H1 (cell line): ENCODE measurements at regions not wholly inside any gene's neighbourhood (a gene's known extent, or its start where the extent isn't known, plus 50 kb on each side); places are given as distances from the start of the nearest gene placed in this dataset.

Experiments
- CBX8 ChIP-seq: fragments of 300-800, 300-1000 bp; sonication (generic); IDR thresholded peaks from 2 replicates; pipeline ENCODE4 v1.7.1; 2016; ENCODE audit warnings: low read depth, low read length, borderline replicate concordance
- CEBPB ChIP-seq: IDR thresholded peaks from 2 replicates; pipeline ENCODE4 v1.6.1; 2012; ENCODE audit warnings: low read depth, low read length
- CHD2 ChIP-seq: IDR thresholded peaks from 2 replicates; pipeline ENCODE4 v1.6.1; 2012; ENCODE audit warnings: low read length, improper control_type of control experiment
- EZH2 ChIP-seq: fragments of 200-600 bp; sonication (generic); IDR thresholded peaks from 2 replicates; pipeline ENCODE4 v1.7.1; 2012; ENCODE audit warnings: low read depth, mild to moderate bottlenecking, moderate library complexity, low read length, inconsistent platforms; ENCODE audit not compliant: severe bottlenecking
- JUN ChIP-seq: IDR thresholded peaks from 2 replicates; pipeline ENCODE4 v1.6.1; 2011; ENCODE audit warnings: low read depth, mild to moderate bottlenecking, improper control_type of control experiment, low read length
- JUND ChIP-seq: IDR thresholded peaks from 2 replicates; pipeline ENCODE4 v1.6.1; 2011; ENCODE audit warnings: mild to moderate bottlenecking, improper control_type of control experiment, low read length
- MAFK ChIP-seq: IDR thresholded peaks from 2 replicates; pipeline ENCODE4 v1.6.1; 2012; ENCODE audit warnings: low read depth, mild to moderate bottlenecking, improper control_type of control experiment, low read length
- POLR2A ChIP-seq, 2 experiments: IDR thresholded peaks; 1 replicate in 1 of 2; 2 replicates in 1 of 2; pipeline ENCODE4 v1.6.1; 2011; ENCODE audit warnings: low read depth in 2 of 2, low read length in 2 of 2, mild to moderate bottlenecking in 2 of 2; ENCODE audit errors: control extremely low read depth in 1 of 2
- RAD21 ChIP-seq, 2 experiments: IDR thresholded peaks in 1 of 2; conservative IDR thresholded peaks in 1 of 2; 2 replicates each; pipeline ENCODE4 v1.6.1; 2011; ENCODE audit warnings: low read depth in 2 of 2, low read length in 2 of 2, improper control_type of control experiment in 1 of 2, inconsistent platforms in 1 of 2, mild to moderate bottlenecking in 1 of 2, moderate library complexity in 1 of 2
- RFX5 ChIP-seq: IDR thresholded peaks from 2 replicates; pipeline ENCODE4 v1.6.1; 2011; ENCODE audit warnings: low read depth, low read length, improper control_type of control experiment, borderline replicate concordance
- SUZ12 ChIP-seq: fragments of 200-600 bp; sonication (generic); IDR thresholded peaks from 2 replicates; pipeline ENCODE4 v1.6.1; 2012; ENCODE audit warnings: mild to moderate bottlenecking, inconsistent platforms, low read length, moderate library complexity, mixed read lengths
- ZNF274 ChIP-seq: IDR thresholded peaks from 2 replicates; pipeline ENCODE4 v1.7.0; 2012; ENCODE audit warnings: low read length, borderline replicate concordance; ENCODE audit errors: extremely low read depth
- TF ChIP-seq, protein P1 (sequence below), 3 experiments: IDR thresholded peaks; 1 replicate in 2 of 3; 2 replicates in 1 of 3; pipeline versions ENCODE4 v1.5.1 to v1.6.1; 2011; ENCODE audit warnings: low read length in 3 of 3, mild to moderate bottlenecking in 3 of 3, inconsistent platforms in 2 of 3, low read depth in 1 of 3, moderate library complexity in 1 of 3; ENCODE audit not compliant: insufficient read depth in 1 of 3; ENCODE audit errors: control extremely low read depth in 1 of 3

DNA sequence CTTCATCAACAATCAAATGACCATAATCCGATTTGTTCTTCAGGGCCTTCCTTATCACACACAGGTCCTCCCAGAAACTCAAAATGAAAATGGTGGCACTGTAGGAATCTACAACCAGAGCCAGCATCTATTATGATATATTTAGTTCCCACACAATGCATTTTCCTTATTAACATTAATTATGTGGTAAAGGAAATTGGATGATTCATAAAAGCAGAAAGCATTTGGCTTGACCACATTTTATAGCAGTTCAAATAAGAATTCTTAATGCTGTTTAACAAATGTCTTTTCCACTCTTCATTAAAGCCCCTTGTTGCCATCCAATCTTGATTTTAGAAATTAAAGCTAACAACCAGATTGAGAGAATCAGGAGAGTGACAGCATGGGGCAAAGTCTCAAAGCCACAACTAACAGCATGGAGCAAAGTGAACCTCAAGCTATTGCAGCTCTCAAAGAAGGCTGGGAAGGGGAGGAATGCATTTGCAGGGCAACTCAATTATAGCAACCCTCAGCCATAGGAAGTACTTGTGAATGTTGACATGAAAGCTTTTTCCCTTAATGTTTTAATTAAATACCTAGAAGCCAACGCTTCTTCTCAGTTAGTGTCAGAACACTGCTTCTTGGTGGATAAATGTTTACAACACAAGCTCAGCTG, 549.1 kb downstream of the NXPH1 start:
- no peak for TF ChIP-seq EZH2
- TF ChIP-seq SUZ12, result no peak
- no peak for TF ChIP-seq RAD21 (IDR thresholded peaks at IDR 0.05 in 1 of 2, conservative IDR thresholded peaks at IDR 0.05 in 1 of 2; ENCODE audit: low read depth in 2 of 2, low read length in 2 of 2)
- TF ChIP-seq CEBPB, result no peak
- no peak for TF ChIP-seq ZNF274
- TF ChIP-seq, protein P1, sequence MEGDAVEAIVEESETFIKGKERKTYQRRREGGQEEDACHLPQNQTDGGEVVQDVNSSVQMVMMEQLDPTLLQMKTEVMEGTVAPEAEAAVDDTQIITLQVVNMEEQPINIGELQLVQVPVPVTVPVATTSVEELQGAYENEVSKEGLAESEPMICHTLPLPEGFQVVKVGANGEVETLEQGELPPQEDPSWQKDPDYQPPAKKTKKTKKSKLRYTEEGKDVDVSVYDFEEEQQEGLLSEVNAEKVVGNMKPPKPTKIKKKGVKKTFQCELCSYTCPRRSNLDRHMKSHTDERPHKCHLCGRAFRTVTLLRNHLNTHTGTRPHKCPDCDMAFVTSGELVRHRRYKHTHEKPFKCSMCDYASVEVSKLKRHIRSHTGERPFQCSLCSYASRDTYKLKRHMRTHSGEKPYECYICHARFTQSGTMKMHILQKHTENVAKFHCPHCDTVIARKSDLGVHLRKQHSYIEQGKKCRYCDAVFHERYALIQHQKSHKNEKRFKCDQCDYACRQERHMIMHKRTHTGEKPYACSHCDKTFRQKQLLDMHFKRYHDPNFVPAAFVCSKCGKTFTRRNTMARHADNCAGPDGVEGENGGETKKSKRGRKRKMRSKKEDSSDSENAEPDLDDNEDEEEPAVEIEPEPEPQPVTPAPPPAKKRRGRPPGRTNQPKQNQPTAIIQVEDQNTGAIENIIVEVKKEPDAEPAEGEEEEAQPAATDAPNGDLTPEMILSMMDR (IDR thresholded peaks at IDR 0.05; ENCODE audit: control extremely low read depth in 1 of 3, insufficient read depth in 1 of 3, low read depth in 1 of 3, low read length in 3 of 3), result no peak
- TF ChIP-seq CBX8, result no peak
- TF ChIP-seq RFX5, result no peak
- no peak for TF ChIP-seq POLR2A (IDR thresholded peaks at IDR 0.05; ENCODE audit: control extremely low read depth in 1 of 2, low read depth in 2 of 2, low read length in 2 of 2)
- no peak for TF ChIP-seq CHD2
- no peak for TF ChIP-seq JUN
- TF ChIP-seq MAFK, result no peak
- TF ChIP-seq JUND, result no peak
